ENCODE measurements at regions not wholly inside any gene's neighbourhood (a gene's known extent, or its start where the extent isn't known, plus 50 kb on each side); places are given as distances from the start of the nearest gene placed in this dataset.

DNA sequence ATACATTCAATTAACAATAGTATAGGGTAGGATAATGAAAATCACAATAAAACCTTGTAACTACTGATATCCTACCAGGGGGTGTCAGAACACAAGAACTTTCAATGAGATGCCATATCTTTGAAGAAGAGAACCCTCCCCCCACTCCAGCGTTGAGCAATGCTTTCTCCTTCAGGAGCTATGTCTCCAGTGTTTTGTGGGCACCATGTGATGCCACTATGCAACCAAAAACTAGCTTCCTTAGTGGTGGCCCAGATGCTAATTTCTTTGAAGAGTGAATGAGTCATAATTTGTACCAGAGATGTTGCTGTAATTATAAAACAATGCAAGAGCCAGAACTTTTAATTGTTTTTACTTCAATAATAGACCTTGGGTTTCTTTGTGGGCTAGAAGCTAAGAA is 76.0 kb upstream of the ADO start:
- Histone ChIP-seq H3K4me3 (replicated peaks in 1 of 3; ENCODE audit: insufficient read depth in 1 of 3, low read depth in 1 of 3, low read length in 3 of 3) (no peak overlapping the region), H3K9me3 (replicated peaks; ENCODE audit: control insufficient read depth, insufficient read depth, low read length) (no peaks in the 10 kb centered on the region), H3K4me2 (ENCODE audit: insufficient read depth, low read length) (no peak overlapping the region), H3K9ac (replicated peaks; ENCODE audit: extremely low read depth, insufficient read depth, low read length) (no peak overlapping the region), H3K36me3 (ENCODE audit: control insufficient read depth in 2 of 2, extremely low read depth in 1 of 2, insufficient read depth in 2 of 2, low read length in 2 of 2) (no peaks in the 10 kb centered on the region), H3K79me2 (ENCODE audit: control insufficient read depth, insufficient read depth, low read length) (no peaks in the 10 kb centered on the region), H4K20me1 (replicated peaks; ENCODE audit: control insufficient read depth, extremely low read depth, insufficient read depth, low read length) (no peaks in the 10 kb centered on the region), H3K27me3 (ENCODE audit: control insufficient read depth in 2 of 2, insufficient read depth in 2 of 2, low read length in 2 of 2) (peaks cover 0 to 6% of the 10 kb centered on the region in 2 experiments), H3K9me1 (replicated peaks; ENCODE audit: control insufficient read depth, extremely low read depth, insufficient read depth, low read length) (no peaks in the 10 kb centered on the region), H2AFZ (ENCODE audit: low read depth, low read length) (no peak overlapping the region), H3K27ac (ENCODE audit: insufficient read depth, low read depth, low read length) (no peak overlapping the region), H3K4me1 (ENCODE audit: control insufficient read depth, extremely low read depth, insufficient read depth, low read length) (no peaks in the 10 kb centered on the region)
- intact Hi-C loops (cut with micrococcal nuclease) (no loop called here), dilution Hi-C loops (cut with MboI; ENCODE audit: extremely low pct_ligation_motif_present, low sequenced_read_pairs) (no loop called here)
- CTCF ChIA-PET: interaction anchor here (1.9 kb wide), 1 partner anchor 10 kb away, joined by 5 read pairs; no protein-coding TSS in a partner anchor
- POLR2A ChIA-PET: no interaction called here
- no peak for DNase-seq (ENCODE audit: low read depth, low spot score)
- BruUV-seq (replicated peaks): no TSS peak
- no peak for FAIRE-seq
- no peak for TF ChIP-seq FOS (IDR thresholded peaks at IDR 0.05; ENCODE audit: borderline replicate concordance, insufficient read depth, low read length)
- no peak for TF ChIP-seq POLR2A (IDR thresholded peaks at IDR 0.05; ENCODE audit: low read depth, low read length)
- no peak for TF ChIP-seq MYC (IDR thresholded peaks at IDR 0.05; ENCODE audit: low read depth, low read length)
- no peak for TF ChIP-seq EZH2 (IDR thresholded peaks at IDR 0.05; ENCODE audit: borderline replicate concordance, low read depth, low read length, severe bottlenecking)
- no peak for TF ChIP-seq JUN (IDR thresholded peaks at IDR 0.05; ENCODE audit: borderline replicate concordance, insufficient read depth, insufficient read length, low read depth)
- TF ChIP-seq, protein P1, sequence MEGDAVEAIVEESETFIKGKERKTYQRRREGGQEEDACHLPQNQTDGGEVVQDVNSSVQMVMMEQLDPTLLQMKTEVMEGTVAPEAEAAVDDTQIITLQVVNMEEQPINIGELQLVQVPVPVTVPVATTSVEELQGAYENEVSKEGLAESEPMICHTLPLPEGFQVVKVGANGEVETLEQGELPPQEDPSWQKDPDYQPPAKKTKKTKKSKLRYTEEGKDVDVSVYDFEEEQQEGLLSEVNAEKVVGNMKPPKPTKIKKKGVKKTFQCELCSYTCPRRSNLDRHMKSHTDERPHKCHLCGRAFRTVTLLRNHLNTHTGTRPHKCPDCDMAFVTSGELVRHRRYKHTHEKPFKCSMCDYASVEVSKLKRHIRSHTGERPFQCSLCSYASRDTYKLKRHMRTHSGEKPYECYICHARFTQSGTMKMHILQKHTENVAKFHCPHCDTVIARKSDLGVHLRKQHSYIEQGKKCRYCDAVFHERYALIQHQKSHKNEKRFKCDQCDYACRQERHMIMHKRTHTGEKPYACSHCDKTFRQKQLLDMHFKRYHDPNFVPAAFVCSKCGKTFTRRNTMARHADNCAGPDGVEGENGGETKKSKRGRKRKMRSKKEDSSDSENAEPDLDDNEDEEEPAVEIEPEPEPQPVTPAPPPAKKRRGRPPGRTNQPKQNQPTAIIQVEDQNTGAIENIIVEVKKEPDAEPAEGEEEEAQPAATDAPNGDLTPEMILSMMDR (IDR thresholded peaks at IDR 0.05; ENCODE audit: extremely low read depth in 1 of 2, insufficient read depth in 1 of 2, low read depth in 1 of 2, low read length in 2 of 2): no peak
- no peak for TF ChIP-seq GATA2 (IDR thresholded peaks at IDR 0.05; ENCODE audit: insufficient read depth, insufficient read length, low read depth, low read length)
- no peak for TF ChIP-seq POLR2AphosphoS5 (IDR thresholded peaks at IDR 0.05; ENCODE audit: insufficient read depth, low read depth, low read length)
- TF ChIP-seq, protein P2, sequence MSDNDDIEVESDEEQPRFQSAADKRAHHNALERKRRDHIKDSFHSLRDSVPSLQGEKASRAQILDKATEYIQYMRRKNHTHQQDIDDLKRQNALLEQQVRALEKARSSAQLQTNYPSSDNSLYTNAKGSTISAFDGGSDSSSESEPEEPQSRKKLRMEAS (IDR thresholded peaks at IDR 0.05; ENCODE audit: insufficient read depth, insufficient read length): no peak
